OCI-LY1 (cell line): ENCODE measurements at regions not wholly inside any gene's neighbourhood (a gene's known extent, or its start where the extent isn't known, plus 50 kb on each side); places are given as distances from the start of the nearest gene placed in this dataset.

ENCODE experiments used
- EZH2 ChIP-seq: fragments of 200-600 bp; sonication (generic), shearing (Covaris generic); IDR thresholded peaks from 2 replicates; pipeline ENCODE4 v1.8.0; 2017; ENCODE audit warnings: borderline replicate concordance, mixed run types, mild to moderate bottlenecking, antibody characterized with exemption, low read length, moderate library complexity, mixed read lengths
- TF ChIP-seq, protein P1 (sequence below): fragments of 200-600 bp; sonication (generic), shearing (Covaris generic); IDR thresholded peaks from 2 replicates; pipeline ENCODE4 v1.5.1; 2017; ENCODE audit warnings: mild to moderate bottlenecking, antibody characterized with exemption, low read length, moderate library complexity, mixed read lengths

DNA sequence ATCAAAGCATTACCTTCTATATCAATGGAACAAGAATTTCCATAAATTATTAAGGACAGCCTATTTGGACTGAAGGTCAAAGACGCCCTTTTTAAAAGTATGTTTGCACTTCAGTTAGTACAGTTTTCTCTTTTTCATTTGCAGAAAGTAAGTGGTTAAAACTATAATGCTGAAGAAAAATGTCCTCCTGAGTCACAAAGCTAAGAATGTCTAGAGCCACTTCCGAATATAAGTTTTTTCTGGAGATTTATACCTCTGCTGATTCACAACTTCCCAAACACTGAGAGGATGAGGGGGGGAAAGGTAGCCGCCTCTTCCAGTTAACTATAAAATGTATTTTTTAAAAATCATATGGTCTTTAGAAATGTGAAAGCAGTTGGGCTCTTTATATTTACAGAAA, 84.9 kb downstream of the DUSP6 start:
- TF ChIP-seq, protein P1, sequence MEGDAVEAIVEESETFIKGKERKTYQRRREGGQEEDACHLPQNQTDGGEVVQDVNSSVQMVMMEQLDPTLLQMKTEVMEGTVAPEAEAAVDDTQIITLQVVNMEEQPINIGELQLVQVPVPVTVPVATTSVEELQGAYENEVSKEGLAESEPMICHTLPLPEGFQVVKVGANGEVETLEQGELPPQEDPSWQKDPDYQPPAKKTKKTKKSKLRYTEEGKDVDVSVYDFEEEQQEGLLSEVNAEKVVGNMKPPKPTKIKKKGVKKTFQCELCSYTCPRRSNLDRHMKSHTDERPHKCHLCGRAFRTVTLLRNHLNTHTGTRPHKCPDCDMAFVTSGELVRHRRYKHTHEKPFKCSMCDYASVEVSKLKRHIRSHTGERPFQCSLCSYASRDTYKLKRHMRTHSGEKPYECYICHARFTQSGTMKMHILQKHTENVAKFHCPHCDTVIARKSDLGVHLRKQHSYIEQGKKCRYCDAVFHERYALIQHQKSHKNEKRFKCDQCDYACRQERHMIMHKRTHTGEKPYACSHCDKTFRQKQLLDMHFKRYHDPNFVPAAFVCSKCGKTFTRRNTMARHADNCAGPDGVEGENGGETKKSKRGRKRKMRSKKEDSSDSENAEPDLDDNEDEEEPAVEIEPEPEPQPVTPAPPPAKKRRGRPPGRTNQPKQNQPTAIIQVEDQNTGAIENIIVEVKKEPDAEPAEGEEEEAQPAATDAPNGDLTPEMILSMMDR, result no peak
- TF ChIP-seq EZH2, result no peak
